A172 (cell line): ENCODE measurements at regions not wholly inside any gene's neighbourhood (a gene's known extent, or its start where the extent isn't known, plus 50 kb on each side); places are given as distances from the start of the nearest gene placed in this dataset.
"Not testable (repeated sequence)": the region's sequence is repeated elsewhere in the genome, so short reads cannot be mapped to it uniquely, and the experiment has no call there.

Source experiments
- DNase-seq: peaks from one replicate; pipeline ENCODE4 v3.0.0-alpha.2; 2015; ENCODE audit warnings: low spot score

- no peak for DNase-seq
Measured at GRCh38 chr1:118298397-118298796, 113.4 kb upstream of the SPAG17 start.

DNA sequence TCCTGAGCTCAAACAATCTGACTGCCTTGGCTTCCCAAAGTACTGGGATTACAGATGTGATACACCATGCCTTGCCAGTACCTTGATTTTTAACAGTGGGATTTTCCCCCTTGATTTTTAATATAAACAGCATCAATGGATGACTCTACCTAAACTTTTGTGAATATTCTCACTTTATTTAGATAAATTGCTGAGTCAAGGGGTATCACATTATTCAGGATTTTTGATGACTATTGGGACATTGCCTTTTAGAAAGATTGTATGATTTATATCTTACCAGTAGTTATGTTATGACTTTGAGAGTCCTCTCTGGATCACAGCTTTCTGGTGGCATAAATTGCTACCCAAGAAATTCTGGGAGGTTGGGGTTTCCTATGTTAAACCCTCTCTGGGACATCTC lies 112.5 kb upstream of the SPAG17 start:
- no peak for DNase-seq

GRCh38 chr1:118294875-118295642 lies 110.0 kb upstream of the SPAG17 start:
- no peak for DNase-seq

- no peak for DNase-seq
Measured at GRCh38 chr1:118291661-118292060, 106.6 kb upstream of the SPAG17 start.

DNA sequence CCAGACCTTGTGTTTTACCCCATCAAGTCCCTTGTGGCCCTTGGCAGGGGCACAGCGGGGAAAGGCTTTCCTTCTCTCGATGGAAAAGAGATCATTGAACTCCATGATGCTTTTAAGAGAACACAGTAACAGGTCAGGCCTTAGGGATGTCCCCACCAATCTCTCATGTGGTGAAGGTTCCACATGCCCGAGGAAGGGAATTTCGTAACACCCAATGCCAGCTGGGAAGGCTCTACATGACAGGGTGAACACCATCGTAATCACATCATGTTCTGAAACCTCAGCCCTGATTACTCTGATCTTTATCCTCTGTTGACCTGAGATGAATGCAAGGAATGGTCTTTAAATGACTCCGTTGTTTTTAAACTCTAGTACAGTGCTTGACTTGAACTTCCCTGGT lies 105.5 kb upstream of the SPAG17 start:
- no peak for DNase-seq

DNA sequence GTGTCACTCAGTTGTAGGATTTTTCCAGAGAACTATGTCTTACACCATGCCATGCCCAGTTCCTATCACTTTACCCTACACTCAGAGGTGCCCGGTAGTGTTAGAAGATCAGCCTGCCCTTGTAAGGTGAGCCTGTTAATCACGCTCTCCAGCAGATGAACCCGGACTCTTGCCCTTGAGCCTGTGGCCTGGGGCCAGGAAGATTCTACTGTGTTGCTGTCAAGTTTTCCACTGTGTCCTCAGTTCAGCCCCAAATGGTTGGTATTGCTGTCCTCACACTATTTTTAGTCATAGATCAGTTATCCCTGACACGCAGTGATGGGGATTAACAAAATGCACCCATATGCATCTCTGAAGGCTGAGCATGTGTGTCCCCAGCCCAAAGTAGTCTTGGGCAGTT lies 105.0 kb upstream of the SPAG17 start:
- DNase-seq: no peak

GRCh38 chr1:118280656-118281055 lies 95.6 kb upstream of the SPAG17 start:
- not testable (repeated sequence) for DNase-seq

DNA sequence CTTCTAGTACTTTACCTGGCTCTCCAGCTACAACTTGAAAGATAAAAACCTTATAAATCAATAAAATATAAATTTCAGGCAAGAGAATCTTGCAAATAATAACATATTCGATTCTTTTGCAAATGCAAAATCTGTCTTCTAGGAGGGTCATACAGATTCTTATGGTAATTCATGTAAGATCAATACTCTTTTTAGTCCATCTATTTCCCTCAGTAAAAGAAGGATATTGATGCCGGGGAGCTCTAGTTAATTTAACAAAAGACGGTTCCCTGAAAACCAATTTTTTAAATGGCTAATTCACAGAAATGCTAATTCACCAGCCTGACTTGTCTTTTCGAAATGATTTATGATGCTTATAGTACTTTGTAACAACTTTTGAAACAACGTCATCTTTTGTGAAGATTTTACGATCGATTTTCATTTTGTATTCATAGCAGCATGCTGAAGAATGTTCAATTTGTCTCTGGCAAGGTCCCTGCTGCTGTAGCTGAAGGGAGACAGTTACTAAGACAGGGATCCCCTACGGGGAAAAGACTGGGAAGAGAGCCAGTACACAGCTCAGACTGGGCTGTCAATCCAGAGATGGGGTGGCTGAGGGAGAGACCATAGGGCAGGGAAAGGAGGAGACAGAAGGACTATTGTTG lies 90.6 kb upstream of the SPAG17 start:
- no peak for DNase-seq

DNA sequence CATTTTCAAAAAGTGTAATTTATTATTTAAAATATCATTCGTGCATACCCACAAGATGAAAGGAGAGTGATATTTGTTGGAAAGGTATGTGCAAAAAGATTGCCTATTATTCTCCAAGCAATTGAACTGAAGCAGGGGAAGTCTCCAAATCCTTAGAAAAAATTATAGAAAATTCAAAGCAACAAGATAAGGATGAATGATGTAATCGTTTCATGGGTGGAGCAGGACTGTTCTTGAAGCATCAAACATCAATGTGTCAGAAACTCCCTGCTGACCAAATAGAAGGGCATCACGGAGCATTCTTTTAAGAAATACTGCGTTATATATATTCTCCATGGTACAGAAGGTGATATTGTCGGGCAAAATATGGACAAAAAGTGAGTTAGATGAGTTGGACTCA lies 87.9 kb upstream of the SPAG17 start:
- DNase-seq: no peak

- DNase-seq: no peak
Measured at GRCh38 chr1:118271883-118272282, 86.9 kb upstream of the SPAG17 start.

GRCh38 chr1:118269598-118269997 lies 84.6 kb upstream of the SPAG17 start:
- DNase-seq: no peak

DNA sequence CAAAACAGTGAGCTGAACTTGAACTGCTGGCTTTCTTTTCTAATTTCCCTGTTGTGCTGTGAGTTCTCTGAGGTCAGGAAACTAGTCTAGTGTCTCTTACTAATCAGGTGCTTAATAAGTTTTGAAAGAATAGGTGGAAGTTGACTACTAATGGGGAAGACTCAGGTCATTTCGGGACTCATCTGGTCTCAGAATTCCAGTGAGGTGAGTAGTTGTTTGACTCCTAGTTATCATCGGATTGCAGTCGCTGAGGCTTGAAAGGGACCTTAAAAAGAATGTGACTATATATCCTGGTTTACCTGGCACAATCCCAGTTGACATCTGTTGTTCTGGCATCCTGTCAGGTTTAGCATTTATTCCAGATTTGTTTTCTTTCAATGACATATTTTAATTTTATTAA lies 81.4 kb upstream of the SPAG17 start:
- peak; percentile 8 for DNase-seq

DNA sequence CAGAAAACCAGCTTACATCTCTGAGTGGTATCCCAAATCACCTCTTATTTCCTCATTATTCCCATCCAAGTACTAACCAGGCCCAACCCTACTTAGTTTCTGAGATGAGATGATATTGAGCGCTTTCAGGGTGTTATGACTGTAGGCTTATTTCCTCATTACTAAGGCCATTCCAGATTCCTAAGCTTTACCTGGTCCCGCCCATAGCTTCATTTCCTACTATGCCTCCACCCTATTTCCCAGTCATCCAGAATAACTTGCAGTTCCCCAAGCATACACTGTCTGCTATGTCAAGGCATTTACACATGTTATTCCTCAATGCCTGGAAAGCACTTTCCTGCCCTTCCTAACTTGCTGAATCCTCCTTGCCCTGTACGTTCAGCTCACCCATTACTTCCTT lies 79.3 kb upstream of the SPAG17 start:
- DNase-seq: no peak

DNA sequence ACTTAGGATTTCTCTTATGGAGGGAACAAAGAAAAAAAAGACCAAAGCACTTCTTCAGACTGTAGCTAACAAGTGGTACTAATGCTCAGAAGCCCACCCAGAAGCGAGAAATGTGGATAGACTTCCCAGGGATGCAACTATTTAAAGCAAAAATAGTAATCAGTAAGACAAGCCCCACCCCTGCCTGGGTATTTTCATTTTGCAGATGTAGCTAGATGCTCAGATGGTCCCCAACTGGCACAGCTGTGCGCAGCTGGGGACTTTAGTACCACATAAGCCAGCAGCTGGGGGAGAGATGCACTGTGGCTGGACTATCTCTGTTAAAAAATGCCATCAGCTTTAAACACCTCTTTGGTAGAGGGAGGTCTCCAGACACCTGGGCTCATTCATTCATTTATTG lies 77.8 kb upstream of the SPAG17 start:
- DNase-seq: no peak

DNA sequence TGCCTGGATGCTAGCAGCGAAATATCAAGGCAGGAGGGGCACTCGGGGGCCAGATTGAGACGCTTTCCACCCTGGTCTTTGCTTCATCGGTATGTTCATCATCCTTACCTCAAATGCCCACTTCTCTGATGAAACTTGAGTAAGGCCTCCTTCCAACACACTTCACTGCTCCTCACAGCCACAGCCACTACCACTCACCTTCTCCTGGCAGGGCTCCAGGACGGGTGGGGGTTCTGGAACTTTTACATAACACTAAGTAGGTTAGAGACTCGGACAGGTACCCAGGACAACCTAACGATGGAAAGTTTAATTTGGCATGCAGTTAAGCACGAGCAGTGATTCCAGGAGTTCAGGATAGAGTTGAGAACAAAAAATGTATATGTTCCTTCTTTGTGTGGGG lies 73.9 kb upstream of the SPAG17 start:
- no peak for DNase-seq

DNA sequence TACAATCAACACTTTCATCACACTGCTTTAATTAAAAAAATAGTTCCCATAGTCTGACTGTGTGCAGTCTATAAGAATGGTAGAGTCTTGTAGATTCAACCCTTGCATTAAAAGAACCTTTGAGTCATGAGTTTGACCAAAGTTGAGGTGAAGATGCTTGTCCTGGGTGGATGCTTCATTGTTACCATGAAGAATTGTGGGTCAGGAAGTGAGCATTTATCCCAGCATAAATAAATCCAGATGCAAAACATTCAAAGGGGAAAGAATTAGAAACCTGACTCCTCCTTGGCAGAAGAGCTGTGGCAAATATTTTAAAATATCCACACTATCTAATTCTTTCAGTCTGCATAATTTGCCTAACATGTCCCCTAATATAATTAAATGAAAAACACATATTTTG lies 72.9 kb upstream of the SPAG17 start:
- no peak for DNase-seq

DNA sequence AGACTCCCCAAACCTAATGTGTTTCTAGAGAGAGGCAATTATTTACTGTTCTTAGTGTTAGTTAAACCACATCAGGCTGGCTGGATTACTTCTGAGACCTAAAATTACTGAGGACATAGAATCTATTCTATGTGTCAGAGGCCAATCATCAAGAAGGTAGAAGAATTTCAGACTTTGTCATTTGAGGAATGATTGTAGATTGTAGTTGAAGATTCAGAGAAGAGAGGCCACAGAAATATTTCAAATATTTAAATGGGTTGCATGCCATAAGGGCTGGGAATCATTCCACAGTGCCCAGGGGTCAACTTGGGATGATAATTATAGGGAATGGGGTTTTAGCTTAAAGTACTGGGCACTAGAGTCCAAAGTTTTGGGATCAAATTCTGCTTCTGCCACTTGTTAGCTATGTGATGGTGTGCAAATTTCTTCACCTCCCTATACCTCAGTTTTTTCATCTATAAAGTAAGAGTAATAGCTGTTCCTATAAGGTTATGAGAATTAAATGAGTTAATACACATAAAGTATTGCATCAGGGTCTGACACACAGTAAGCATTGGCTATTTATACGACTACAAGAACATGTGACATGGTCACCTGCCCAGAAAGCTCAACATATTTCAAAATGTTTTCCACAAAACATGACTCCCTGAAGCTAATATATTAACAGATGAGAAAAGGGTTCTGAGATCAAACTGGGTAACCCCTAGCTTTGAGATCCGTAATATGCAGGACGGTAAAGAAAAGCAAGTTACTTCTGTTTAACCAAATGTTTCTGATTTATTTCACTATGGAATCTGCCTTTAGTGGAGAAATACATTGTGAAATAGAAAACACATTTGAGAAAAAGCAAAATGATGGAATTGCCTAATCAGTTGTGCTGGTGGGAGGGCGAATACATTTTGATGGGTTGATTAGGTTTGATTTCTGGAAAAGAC lies 69.7 kb upstream of the SPAG17 start:
- DNase-seq: peak; percentile 1

DNA sequence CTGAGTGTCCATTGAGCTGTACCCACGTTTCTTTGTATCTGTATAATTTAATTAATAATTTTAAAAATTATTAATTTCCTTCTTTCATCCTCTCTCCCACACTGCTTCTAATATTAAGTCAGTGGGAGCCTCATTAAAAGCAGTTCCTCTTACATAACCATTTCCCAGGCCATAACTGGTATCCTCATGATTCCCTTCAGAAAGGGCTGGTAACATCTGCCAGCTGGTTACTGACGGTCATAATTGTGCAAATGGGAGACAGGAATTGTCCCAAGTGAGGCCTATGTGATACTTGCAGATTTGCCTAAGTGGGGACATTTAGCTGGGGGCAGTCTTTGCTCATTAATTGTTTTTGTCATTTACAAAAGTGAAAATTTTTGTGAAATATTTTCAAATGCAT lies 69.0 kb upstream of the SPAG17 start:
- DNase-seq: no peak

DNA sequence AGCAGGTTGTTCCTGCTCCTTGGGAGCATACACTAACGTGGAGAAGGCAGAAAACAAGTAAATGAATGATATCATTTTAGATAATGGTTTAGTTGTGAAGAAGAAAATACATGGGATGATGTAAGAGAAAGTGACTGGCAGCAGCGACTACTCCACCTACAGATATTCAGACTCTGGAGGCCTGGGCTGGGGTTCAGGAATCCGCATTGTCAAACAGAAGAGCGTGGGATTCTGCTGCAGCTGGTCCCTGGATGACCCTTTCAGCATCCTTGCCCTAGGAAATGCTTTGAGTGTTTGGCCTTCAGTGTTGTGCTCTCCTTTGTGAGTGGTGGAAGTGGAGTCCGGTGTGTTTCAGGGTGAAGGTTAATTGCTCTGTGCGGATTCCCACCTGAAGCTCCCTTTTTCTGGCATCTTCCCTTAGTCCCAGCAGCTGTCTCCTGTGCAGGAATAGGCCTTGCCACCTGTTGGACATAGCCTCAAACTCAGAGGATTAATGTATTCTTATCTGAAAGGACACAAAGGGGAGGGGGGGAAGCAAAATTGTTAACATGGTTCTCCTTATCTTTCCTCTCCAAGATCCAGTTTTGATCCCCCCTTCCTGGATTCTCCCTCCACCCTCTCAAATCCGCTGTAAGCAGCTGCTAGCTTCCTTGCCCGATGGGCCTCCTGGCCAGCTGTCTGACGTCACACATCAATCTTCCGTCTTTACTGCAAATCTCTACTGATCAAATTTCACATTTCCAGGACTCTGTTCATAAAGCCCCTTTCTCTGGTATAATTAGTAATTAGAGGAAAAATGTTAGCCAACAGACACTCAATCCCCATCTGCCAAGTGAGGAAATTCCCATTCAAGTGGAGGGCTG lies 68.3 kb upstream of the SPAG17 start:
- no peak for DNase-seq

GRCh38 chr1:118252624-118253023 lies 67.6 kb upstream of the SPAG17 start:
- DNase-seq: no peak

- no peak for DNase-seq
Measured at GRCh38 chr1:118250232-118250631, 65.2 kb upstream of the SPAG17 start.

- no peak for DNase-seq
Measured at GRCh38 chr1:118249641-118250040, 64.6 kb upstream of the SPAG17 start.
